GM23338 (cell line): ENCODE measurements at regions not wholly inside any gene's neighbourhood (a gene's known extent, or its start where the extent isn't known, plus 50 kb on each side); places are given as distances from the start of the nearest gene placed in this dataset.

Source experiments
- ATAC-seq: fragments of 200-7000 bp; cut with Tn5 transposase; 3 replicates; pipeline ENCODE4 v1.9.1; 2020
- DNase-seq: peaks from one replicate; pipeline ENCODE4 v3.0.0-alpha.2; 2015; ENCODE audit warnings: low spot score
- H2AFZ ChIP-seq: fragments of 200-600 bp; sonication (generic); 2 replicates; pipeline ENCODE4 v1.8.0; 2016; ENCODE audit warnings: antibody characterized with exemption, mild to moderate bottlenecking, moderate library complexity
- H3F3A ChIP-seq: fragments of 200-600 bp; sonication (generic); replicated peaks from 2 replicates; pipeline ENCODE4 v1.8.0; 2017; ENCODE audit warnings: antibody characterized with exemption, mixed run types, low read depth
- H3K27ac ChIP-seq: fragments of 200-600 bp; sonication (generic); 2 replicates; pipeline ENCODE4 v1.6.1; 2016; ENCODE audit warnings: low read depth
- H3K27me3 ChIP-seq: fragments of 200-600 bp; sonication (generic); 2 replicates; pipeline ENCODE4 v1.8.0; 2016; ENCODE audit warnings: mild to moderate bottlenecking, mixed run types, moderate library complexity; ENCODE audit not compliant: insufficient read depth
- H3K36me3 ChIP-seq: fragments of 200-600 bp; sonication (generic); 2 replicates; pipeline ENCODE4 v1.8.0; 2016; ENCODE audit warnings: mild to moderate bottlenecking; ENCODE audit not compliant: insufficient read depth
- H3K4me1 ChIP-seq: fragments of 200-600 bp; sonication (generic); 2 replicates; pipeline ENCODE4 v1.8.0; 2016; ENCODE audit warnings: mild to moderate bottlenecking, moderate library complexity; ENCODE audit not compliant: insufficient read depth
- H3K4me2 ChIP-seq: fragments of 200-600 bp; sonication (generic); 2 replicates; pipeline ENCODE4 v1.7.1; 2017; ENCODE audit warnings: mixed run types
- H3K4me3 ChIP-seq: fragments of 200-600 bp; sonication (generic); 2 replicates; pipeline ENCODE4 v1.6.1; 2016; ENCODE audit warnings: mixed run types
- H3K79me2 ChIP-seq: fragments of 200-600 bp; sonication (generic); replicated peaks from 2 replicates; pipeline ENCODE4 v1.8.0; 2017; ENCODE audit warnings: mild to moderate bottlenecking; ENCODE audit not compliant: insufficient read depth
- H3K9me2 ChIP-seq: fragments of 200-600 bp; sonication (generic); 2 replicates; pipeline ENCODE4 v1.8.0; 2017; ENCODE audit not compliant: insufficient read depth
- H4K20me1 ChIP-seq: fragments of 200-600 bp; sonication (generic); replicated peaks from 2 replicates; pipeline ENCODE4 v1.8.0; 2017; ENCODE audit warnings: mild to moderate bottlenecking; ENCODE audit not compliant: insufficient read depth
- H3K27ac Mint-ChIP-seq: 2 replicates; pipeline ENCODE4 v1.8.0; 2020; ENCODE audit warnings: inconsistent platforms, mild to moderate bottlenecking, moderate library complexity, mixed read lengths
- H3K27me3 Mint-ChIP-seq: 3 replicates; pipeline ENCODE4 v1.8.0; 2022; ENCODE audit warnings: low read depth, mild to moderate bottlenecking, moderate library complexity, mixed read lengths, inconsistent platforms; ENCODE audit not compliant: insufficient read depth, poor library complexity
- H3K36me3 Mint-ChIP-seq: 3 replicates; pipeline ENCODE4 v1.8.0; 2021; ENCODE audit warnings: low read depth, mild to moderate bottlenecking, inconsistent platforms, moderate library complexity, mixed read lengths
- H3K4me1 Mint-ChIP-seq: 3 replicates; pipeline ENCODE4 v1.8.0; 2020; ENCODE audit warnings: mild to moderate bottlenecking, inconsistent platforms, mixed read lengths
- H3K4me3 Mint-ChIP-seq: 3 replicates; pipeline ENCODE4 v1.8.0; 2021; ENCODE audit warnings: moderate library complexity, mild to moderate bottlenecking, inconsistent platforms, mixed read lengths
- H3K9me3 Mint-ChIP-seq: 3 replicates; pipeline ENCODE4 v1.8.0; 2020; ENCODE audit warnings: moderate library complexity, mild to moderate bottlenecking, inconsistent platforms, mixed read lengths
- CREB1 ChIP-seq: fragments of 250-450 bp; sonication (Bioruptor Pico); IDR thresholded peaks from 2 replicates; pipeline ENCODE4 v1.5.0; 2020; ENCODE audit warnings: low read depth, mild to moderate bottlenecking, moderate library complexity
- EZH2 ChIP-seq: fragments of 200-600 bp; sonication (generic); IDR thresholded peaks from one replicate; pipeline ENCODE4 v1.8.0; 2017; ENCODE audit warnings: antibody characterized with exemption, mild to moderate bottlenecking, low read depth; ENCODE audit not compliant: unreplicated experiment
- EZH2phosphoT487 ChIP-seq: fragments of 200-600 bp; sonication (generic); IDR thresholded peaks from one replicate; pipeline ENCODE4 v1.8.1; 2018; ENCODE audit warnings: antibody characterized with exemption; ENCODE audit not compliant: unreplicated experiment
- JUNB ChIP-seq: IDR thresholded peaks from one replicate; pipeline ENCODE4 v1.6.1; 2016; ENCODE audit warnings: antibody characterized with exemption; ENCODE audit not compliant: unreplicated experiment
- NANOG ChIP-seq: IDR thresholded peaks from 2 replicates; pipeline ENCODE4 v1.6.1; 2016; ENCODE audit warnings: antibody characterized with exemption, borderline replicate concordance
- POLR2AphosphoS5 ChIP-seq: IDR thresholded peaks from 2 replicates; pipeline ENCODE4 v1.6.1; 2016; ENCODE audit warnings: antibody characterized with exemption, low read depth
- REST ChIP-seq: IDR thresholded peaks from one replicate; pipeline ENCODE4 v1.6.1; 2018; ENCODE audit warnings: antibody characterized with exemption; ENCODE audit not compliant: unreplicated experiment
- STAT1 ChIP-seq: IDR thresholded peaks from one replicate; pipeline ENCODE4 v1.6.1; 2016; ENCODE audit warnings: antibody characterized with exemption; ENCODE audit not compliant: unreplicated experiment
- ZNF114 ChIP-seq: fragments of 250-450 bp; sonication (Bioruptor Pico); IDR thresholded peaks from 2 replicates; pipeline ENCODE4 v1.5.0; 2020; ENCODE audit warnings: mild to moderate bottlenecking, moderate library complexity
- ZNF331 ChIP-seq: fragments of 250-450 bp; sonication (Bioruptor Pico); IDR thresholded peaks from 2 replicates; pipeline ENCODE4 v1.5.0; 2020; ENCODE audit warnings: low read depth, mild to moderate bottlenecking, moderate library complexity
- TF ChIP-seq, protein P1 (sequence below), 2 experiments: fragments of 200-600 bp in 1 of 2; sonication (generic) in 1 of 2; conservative IDR thresholded peaks; 2 replicates each; pipeline versions ENCODE4 v1.5.1 to v1.6.1; 2016 to 2017; ENCODE audit warnings: antibody characterized with exemption in 2 of 2, low read depth in 2 of 2, mild to moderate bottlenecking in 2 of 2, moderate library complexity in 1 of 2
- TF ChIP-seq, protein P2 (sequence below): IDR thresholded peaks from 2 replicates; pipeline ENCODE4 v1.6.1; 2016; ENCODE audit warnings: antibody characterized with exemption

DNA sequence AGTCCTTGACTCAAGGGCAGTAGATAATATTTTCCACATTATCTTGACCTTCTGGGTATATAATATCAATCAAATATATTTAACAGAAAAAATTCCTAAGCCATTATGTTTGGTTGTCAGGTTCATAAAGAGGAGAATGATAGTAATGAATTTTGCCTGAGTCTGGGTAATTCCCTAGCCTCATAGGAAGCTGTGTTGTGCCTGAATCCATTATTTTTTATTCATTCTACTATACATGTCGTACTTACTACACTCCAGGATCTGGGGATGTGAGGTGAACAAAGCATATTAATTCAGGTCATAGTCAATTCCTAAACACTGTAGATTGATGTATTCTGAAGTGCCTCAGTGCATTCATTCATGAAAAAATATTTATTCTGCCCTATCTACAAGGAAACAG lies 204.2 kb downstream of the PTGER3 start (continued):
- TF ChIP-seq, protein P1, sequence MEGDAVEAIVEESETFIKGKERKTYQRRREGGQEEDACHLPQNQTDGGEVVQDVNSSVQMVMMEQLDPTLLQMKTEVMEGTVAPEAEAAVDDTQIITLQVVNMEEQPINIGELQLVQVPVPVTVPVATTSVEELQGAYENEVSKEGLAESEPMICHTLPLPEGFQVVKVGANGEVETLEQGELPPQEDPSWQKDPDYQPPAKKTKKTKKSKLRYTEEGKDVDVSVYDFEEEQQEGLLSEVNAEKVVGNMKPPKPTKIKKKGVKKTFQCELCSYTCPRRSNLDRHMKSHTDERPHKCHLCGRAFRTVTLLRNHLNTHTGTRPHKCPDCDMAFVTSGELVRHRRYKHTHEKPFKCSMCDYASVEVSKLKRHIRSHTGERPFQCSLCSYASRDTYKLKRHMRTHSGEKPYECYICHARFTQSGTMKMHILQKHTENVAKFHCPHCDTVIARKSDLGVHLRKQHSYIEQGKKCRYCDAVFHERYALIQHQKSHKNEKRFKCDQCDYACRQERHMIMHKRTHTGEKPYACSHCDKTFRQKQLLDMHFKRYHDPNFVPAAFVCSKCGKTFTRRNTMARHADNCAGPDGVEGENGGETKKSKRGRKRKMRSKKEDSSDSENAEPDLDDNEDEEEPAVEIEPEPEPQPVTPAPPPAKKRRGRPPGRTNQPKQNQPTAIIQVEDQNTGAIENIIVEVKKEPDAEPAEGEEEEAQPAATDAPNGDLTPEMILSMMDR (conservative IDR thresholded peaks at IDR 0.05; ENCODE audit: low read depth in 2 of 2), result no peak
- TF ChIP-seq, protein P2, sequence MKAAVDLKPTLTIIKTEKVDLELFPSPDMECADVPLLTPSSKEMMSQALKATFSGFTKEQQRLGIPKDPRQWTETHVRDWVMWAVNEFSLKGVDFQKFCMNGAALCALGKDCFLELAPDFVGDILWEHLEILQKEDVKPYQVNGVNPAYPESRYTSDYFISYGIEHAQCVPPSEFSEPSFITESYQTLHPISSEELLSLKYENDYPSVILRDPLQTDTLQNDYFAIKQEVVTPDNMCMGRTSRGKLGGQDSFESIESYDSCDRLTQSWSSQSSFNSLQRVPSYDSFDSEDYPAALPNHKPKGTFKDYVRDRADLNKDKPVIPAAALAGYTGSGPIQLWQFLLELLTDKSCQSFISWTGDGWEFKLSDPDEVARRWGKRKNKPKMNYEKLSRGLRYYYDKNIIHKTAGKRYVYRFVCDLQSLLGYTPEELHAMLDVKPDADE, result no peak
- TF ChIP-seq ZNF331 (CRISPR knock-in tag) (no peak), EZH2 (no peak), POLR2AphosphoS5 (no peak), NANOG (no peak), STAT1 (no peak), EZH2phosphoT487 (no peak), ZNF114 (no peak), CREB1 (no peak), REST (no peak), JUNB (no peak)

DNA sequence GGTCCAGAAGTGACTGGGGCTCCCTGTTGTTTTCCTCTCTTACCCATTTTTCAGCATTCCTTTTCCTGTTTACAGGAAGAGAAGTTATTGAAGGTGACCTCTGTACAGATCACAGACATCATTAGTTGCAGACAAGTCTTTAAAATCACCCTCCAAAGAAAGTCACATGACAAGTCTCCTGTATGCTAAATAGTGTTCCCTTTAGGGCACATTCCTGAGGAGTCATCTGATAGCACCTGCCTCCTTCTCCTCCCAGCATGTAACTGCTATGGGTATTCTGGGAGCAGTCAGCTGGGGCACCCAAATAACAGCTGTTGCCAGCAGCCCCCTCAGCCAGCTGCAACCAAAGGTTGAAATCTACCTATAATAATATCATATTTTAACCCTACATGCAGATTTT lies 200.6 kb downstream of the PTGER3 start:
- Histone ChIP-seq H3F3A (no peaks in the 10 kb centered on the region), H3K27me3 (no peaks in the 10 kb centered on the region), H3K4me2 (no peak overlapping the region), H3K9me2 (peaks cover 7% of the 10 kb centered on the region; the same call in 1 of the 2 replicates), H3K4me3 (no peak overlapping the region), H4K20me1 (no peaks in the 10 kb centered on the region), H3K36me3 (no peaks in the 10 kb centered on the region), H3K4me1 (no peaks in the 10 kb centered on the region), H2AFZ (no peak overlapping the region), H3K27ac (no peak overlapping the region), H3K79me2 (no peaks in the 10 kb centered on the region)
- no peaks in the 10 kb centered on the region for H3K27me3 Mint-ChIP-seq
- DNase-seq (peak; percentile 59), ATAC-seq (peak; percentile 82)
- H3K9me3 Mint-ChIP-seq, result peaks cover 8% of the 10 kb centered on the region; the same call in 2 of the 3 replicates
- no peak overlapping the region for H3K4me3 Mint-ChIP-seq
- H3K4me1 Mint-ChIP-seq, result peaks cover 8% of the 10 kb centered on the region; the same call in 2 of the 3 replicates
- H3K36me3 Mint-ChIP-seq, result no peaks in the 10 kb centered on the region; the same call in 1 of the 3 replicates
- peak overlapping the region; percentile 4; the same call in 1 of the 2 replicates for H3K27ac Mint-ChIP-seq
- TF ChIP-seq NANOG, result no peak
- no peak for TF ChIP-seq CREB1
- no peak for TF ChIP-seq EZH2phosphoT487
- no peak for TF ChIP-seq EZH2
- TF ChIP-seq STAT1, result no peak
- TF ChIP-seq, protein P1 (conservative IDR thresholded peaks at IDR 0.05; ENCODE audit: low read depth in 2 of 2), result no peak
- no peak for TF ChIP-seq REST
